ENCODE measurements at regions not wholly inside any gene's neighbourhood (a gene's known extent, or its start where the extent isn't known, plus 50 kb on each side); places are given as distances from the start of the nearest gene placed in this dataset.
A peak's percentile ranks its signal among the peaks of the same experiment; 100 is the strongest.

GRCh38 chr10:33098951-33099663, 141.1 kb upstream of the ITGB1 start:
- H3K27ac ChIP-seq, result no peak overlapping the region

GRCh38 chr10:33095867-33096815, 138.1 kb upstream of the ITGB1 start:
- 61 to 62% (median 61%) methylated on average over 5 of the region's 5 CpGs for WGBS, 3 donors
- Histone ChIP-seq H3K4me3 (no peak overlapping the region), H3K27me3 (ENCODE audit: insufficient read depth in 3 of 3, low read length in 2 of 3) (no peaks in the 10 kb centered on the region), H3K36me3 (ENCODE audit: insufficient read depth in 1 of 2, low read depth in 1 of 2) (no peaks in the 10 kb centered on the region), H3K9me3 (no peaks in the 10 kb centered on the region), H3K27ac (no peak overlapping the region), H3K4me1 (no peaks in the 10 kb centered on the region)
- intact Hi-C loops (cut with DNase I), result no loop called here
- DNase-seq (no peak), ATAC-seq (no peak)
- TF ChIP-seq CTCF (IDR thresholded peaks at IDR 0.05), result no peak

More at GRCh38 chr10:33098951-33099663, 141.1 kb upstream of the ITGB1 start:
- Histone ChIP-seq H3K4me3 (no peak overlapping the region), H3K27me3 (ENCODE audit: insufficient read depth in 3 of 3, low read length in 2 of 3) (no peaks in the 10 kb centered on the region), H3K4me1 (no peaks in the 10 kb centered on the region), H3K9me3 (no peaks in the 10 kb centered on the region), H3K36me3 (ENCODE audit: insufficient read depth in 1 of 2, low read depth in 1 of 2) (no peaks in the 10 kb centered on the region)
- 88 to 96% (median 92%) methylated on average over 4 of the region's 4 CpGs for WGBS, 3 donors
- ATAC-seq (no peak), DNase-seq (no peak)
- intact Hi-C loops (cut with DNase I), result no loop called here
- no peak for TF ChIP-seq CTCF (IDR thresholded peaks at IDR 0.05)

- DNase-seq, result peak in 1 of 2 donors; percentile 14
- no peak overlapping the region for H3K27ac ChIP-seq
- no peaks in the 10 kb centered on the region for H3K4me1 ChIP-seq
- intact Hi-C loops (cut with DNase I), result no loop called here
- no peak for ATAC-seq
- no peaks in the 10 kb centered on the region for H3K36me3 ChIP-seq (ENCODE audit: insufficient read depth in 1 of 2, low read depth in 1 of 2)
- no peaks in the 10 kb centered on the region for H3K9me3 ChIP-seq
- no peak overlapping the region for H3K4me3 ChIP-seq
- no peak for TF ChIP-seq CTCF (IDR thresholded peaks at IDR 0.05)
- 70 to 80% (median 79%) methylated on average over 4 of the region's 4 CpGs for WGBS, 3 donors
- no peaks in the 10 kb centered on the region for H3K27me3 ChIP-seq (ENCODE audit: insufficient read depth in 3 of 3, low read length in 2 of 3)
Observed at GRCh38 chr10:33094263-33095051, 136.4 kb upstream of the ITGB1 start.

- ATAC-seq, result no peak
Observed at GRCh38 chr10:33093362-33093761, 135.3 kb upstream of the ITGB1 start.

More at GRCh38 chr10:33093362-33093761, 135.3 kb upstream of the ITGB1 start:
- intact Hi-C loops (cut with DNase I), result no loop called here
- no peaks in the 10 kb centered on the region for H3K9me3 ChIP-seq
- no peaks in the 10 kb centered on the region for H3K27me3 ChIP-seq (ENCODE audit: insufficient read depth in 3 of 3, low read length in 2 of 3)
- H3K4me3 ChIP-seq, result no peak overlapping the region
- WGBS, 3 donors, result 86 to 96% (median 92%) methylated on average over 3 of the region's 3 CpGs
- H3K4me1 ChIP-seq, result no peaks in the 10 kb centered on the region
- TF ChIP-seq CTCF (IDR thresholded peaks at IDR 0.05), result no peak
- no peak for DNase-seq
- no peaks in the 10 kb centered on the region for H3K36me3 ChIP-seq (ENCODE audit: insufficient read depth in 1 of 2, low read depth in 1 of 2)
- no peak overlapping the region for H3K27ac ChIP-seq
